ENCODE measurements at regions not wholly inside any gene's neighbourhood (a gene's known extent, or its start where the extent isn't known, plus 50 kb on each side); places are given as distances from the start of the nearest gene placed in this dataset.
"Not testable (repeated sequence)": the region's sequence is repeated elsewhere in the genome, so short reads cannot be mapped to it uniquely, and the experiment has no call there.

GRCh38 chr21:24561291-24561690 lies 1046.0 kb downstream of the MRPL39 start:
- H3K4me3 ChIP-seq (ENCODE audit: low read depth, low read length) = no peak overlapping the region
- in situ Hi-C loops (cut with HindIII; ENCODE audit: low sequenced_read_pairs) = no loop called here
- DNase-seq (ENCODE audit: low read depth) = no peak
- TF ChIP-seq CTCF (IDR thresholded peaks at IDR 0.05; ENCODE audit: low read depth, low read length, missing control alignments) = no peak

DNA sequence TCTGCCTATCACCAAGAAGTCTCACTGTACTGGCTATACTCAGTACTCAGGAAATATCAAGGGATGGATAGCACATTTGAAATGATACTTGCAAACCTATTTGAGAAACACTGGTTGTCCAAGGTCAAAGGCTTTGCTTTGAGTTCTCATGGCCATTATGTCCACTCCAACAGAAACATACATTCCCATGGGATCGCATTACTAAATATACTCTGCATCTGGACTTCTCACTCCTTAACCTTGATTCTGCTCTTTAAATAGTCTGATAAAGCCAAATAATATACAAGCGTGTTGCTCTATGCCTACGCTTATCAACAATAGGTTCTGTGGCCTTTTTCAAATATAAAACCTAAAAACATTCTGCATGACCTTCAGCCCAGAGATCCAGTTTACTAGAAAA lies 1054.8 kb downstream of the MRPL39 start:
- TF ChIP-seq CTCF (IDR thresholded peaks at IDR 0.05; ENCODE audit: low read depth, low read length, missing control alignments) = no peak
- no peak overlapping the region for H3K4me3 ChIP-seq (ENCODE audit: low read depth, low read length)
- DNase-seq (ENCODE audit: low read depth) = no peak
- in situ Hi-C loops (cut with HindIII; ENCODE audit: low sequenced_read_pairs) = no loop called here

GRCh38 chr21:24545807-24546361 lies 1061.4 kb downstream of the MRPL39 start:
- no peak for TF ChIP-seq CTCF (IDR thresholded peaks at IDR 0.05; ENCODE audit: low read depth, low read length, missing control alignments)
- DNase-seq (ENCODE audit: low read depth) = no peak
- H3K4me3 ChIP-seq (ENCODE audit: low read depth, low read length) = no peak overlapping the region
- in situ Hi-C loops (cut with HindIII; ENCODE audit: low sequenced_read_pairs) = no loop called here

DNA sequence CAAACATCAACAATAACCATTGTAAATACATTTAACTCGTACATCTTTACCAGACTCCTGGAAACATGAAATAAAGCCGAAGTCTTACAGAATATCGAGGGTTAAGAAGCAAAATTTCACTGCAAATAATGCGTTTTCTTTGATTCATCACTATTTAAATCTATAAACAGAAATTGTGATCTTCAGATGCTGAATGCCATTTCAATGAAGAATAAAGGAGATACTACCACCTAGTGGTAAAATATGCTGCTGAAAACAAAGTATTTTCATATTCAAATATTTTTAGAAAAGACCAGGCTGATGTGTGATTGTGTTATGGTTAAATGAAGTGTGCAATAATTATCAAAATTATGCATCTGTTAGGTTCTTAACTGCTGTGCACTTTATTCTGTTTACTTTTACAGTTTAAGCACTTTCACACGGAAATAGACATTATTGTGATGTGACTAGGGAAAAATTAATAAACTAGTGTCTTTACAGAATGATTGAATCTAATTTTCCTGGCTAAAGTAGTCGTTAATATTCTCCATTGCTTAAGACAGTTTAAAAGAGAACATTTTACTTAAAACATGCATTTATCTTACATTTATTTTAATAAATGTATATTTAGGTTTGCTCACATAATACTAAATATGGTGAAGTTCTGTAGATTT lies 1093.1 kb downstream of the MRPL39 start:
- in situ Hi-C loops (cut with HindIII; ENCODE audit: low sequenced_read_pairs) = no loop called here
- no peak overlapping the region for H3K4me3 ChIP-seq (ENCODE audit: low read depth, low read length)
- peak; percentile 27 for TF ChIP-seq CTCF (IDR thresholded peaks at IDR 0.05; ENCODE audit: low read depth, low read length, missing control alignments)
- DNase-seq (ENCODE audit: low read depth) = no peak

- in situ Hi-C loops (cut with HindIII; ENCODE audit: low sequenced_read_pairs) = no loop called here
- no peak for TF ChIP-seq CTCF (IDR thresholded peaks at IDR 0.05; ENCODE audit: low read depth, low read length, missing control alignments)
- no peak for DNase-seq (ENCODE audit: low read depth)
- H3K4me3 ChIP-seq (ENCODE audit: low read depth, low read length) = no peak overlapping the region
These were observed 1098.2 kb downstream of the MRPL39 start for GRCh38 chr21:24509131-24509530.

- no peak for TF ChIP-seq CTCF (IDR thresholded peaks at IDR 0.05; ENCODE audit: low read depth, low read length, missing control alignments)
- H3K4me3 ChIP-seq (ENCODE audit: low read depth, low read length) = no peak overlapping the region
- no peak for DNase-seq (ENCODE audit: low read depth)
- in situ Hi-C loops (cut with HindIII; ENCODE audit: low sequenced_read_pairs) = no loop called here
These were observed 1120.3 kb downstream of the MRPL39 start for GRCh38 chr21:24486973-24487372.

GRCh38 chr21:24483361-24483760 lies 1123.9 kb downstream of the MRPL39 start:
- DNase-seq (ENCODE audit: low read depth); in situ Hi-C loops (cut with HindIII; ENCODE audit: low sequenced_read_pairs); H3K4me3 ChIP-seq (ENCODE audit: low read depth, low read length): not testable (repeated sequence)
